Left ventricle myocardium inferior (tissue), 1 donor: ENCODE measurements at regions not wholly inside any gene's neighbourhood (a gene's known extent, or its start where the extent isn't known, plus 50 kb on each side); places are given as distances from the start of the nearest gene placed in this dataset.

Experiments
- DNase-seq: peaks from one replicate; pipeline ENCODE4 v3.0.0-alpha.2; 2020
- H3K27ac ChIP-seq: fragments of 200-600 bp; replicated peaks from 2 replicates; pipeline ENCODE4 v1.8.0; 2021
- H3K27me3 ChIP-seq: fragments of 200-600 bp; 2 replicates; pipeline ENCODE4 v1.8.0; 2021; ENCODE audit warnings: low read depth
- H3K36me3 ChIP-seq: fragments of 200-600 bp; 2 replicates; pipeline ENCODE4 v1.8.0; 2021
- H3K4me1 ChIP-seq: fragments of 200-600 bp; 2 replicates; pipeline ENCODE4 v1.8.0; 2021
- H3K4me3 ChIP-seq: fragments of 200-600 bp; 2 replicates; pipeline ENCODE4 v1.8.0; 2021; ENCODE audit warnings: mild to moderate bottlenecking, moderate library complexity
- H3K9me3 ChIP-seq: fragments of 200-600 bp; replicated peaks from 2 replicates; pipeline ENCODE4 v1.8.0; 2021
- intact Hi-C: fragments of 100-400 bp; cut with micrococcal nuclease; formaldehyde crosslinking; loops from one replicate; pipeline ENCODE4 v1.11.0; 2022
- TF ChIP-seq, protein P1 (sequence below): fragments of 200-600 bp; IDR thresholded peaks from 2 replicates; pipeline ENCODE4 v1.8.0; 2021; ENCODE audit warnings: antibody characterized with exemption, mild to moderate bottlenecking, borderline replicate concordance
- donor health status: DM: no; HTN: yes; CAD: no; lungs with severe emphysema.

DNA sequence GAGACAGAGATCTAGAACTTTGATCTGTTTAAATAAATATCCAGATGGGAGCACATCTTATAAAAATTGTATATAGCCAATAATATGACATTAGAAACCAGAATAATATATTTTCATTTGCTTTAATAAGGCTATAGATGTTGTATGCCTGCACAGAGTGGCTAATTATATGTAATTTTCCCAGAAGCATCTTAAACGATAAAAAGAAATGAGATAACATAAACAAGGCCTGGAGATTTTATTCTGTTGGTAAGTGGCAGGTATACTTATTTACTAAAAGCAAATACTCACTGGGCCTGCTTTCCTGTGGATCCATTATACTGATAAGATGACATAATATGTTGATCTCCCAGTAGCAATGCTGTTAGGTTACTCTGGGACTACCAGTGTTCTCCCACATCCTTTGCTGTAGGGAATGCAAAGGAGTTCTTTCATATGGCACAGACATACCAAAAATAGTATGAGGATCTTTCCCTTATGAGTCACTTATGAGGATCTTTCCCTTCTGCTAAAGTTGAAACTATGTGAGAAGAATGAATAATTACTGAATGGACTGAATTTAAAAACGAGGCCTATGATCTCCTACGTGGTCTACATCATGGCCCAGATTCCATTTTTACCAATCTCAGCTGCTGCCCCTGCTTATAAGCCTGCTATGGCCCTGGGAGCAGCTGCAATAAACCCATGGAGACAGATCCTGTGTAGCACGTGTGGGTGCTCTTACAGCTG, 112.1 kb downstream of the NUDT12 start:
- Histone ChIP-seq H3K27me3 (no peaks in the 10 kb centered on the region), H3K27ac (no peak overlapping the region), H3K4me3 (no peak overlapping the region), H3K36me3 (no peaks in the 10 kb centered on the region), H3K4me1 (no peaks in the 10 kb centered on the region), H3K9me3 (no peaks in the 10 kb centered on the region)
- intact Hi-C loops: no loop called here
- TF ChIP-seq, protein P1, sequence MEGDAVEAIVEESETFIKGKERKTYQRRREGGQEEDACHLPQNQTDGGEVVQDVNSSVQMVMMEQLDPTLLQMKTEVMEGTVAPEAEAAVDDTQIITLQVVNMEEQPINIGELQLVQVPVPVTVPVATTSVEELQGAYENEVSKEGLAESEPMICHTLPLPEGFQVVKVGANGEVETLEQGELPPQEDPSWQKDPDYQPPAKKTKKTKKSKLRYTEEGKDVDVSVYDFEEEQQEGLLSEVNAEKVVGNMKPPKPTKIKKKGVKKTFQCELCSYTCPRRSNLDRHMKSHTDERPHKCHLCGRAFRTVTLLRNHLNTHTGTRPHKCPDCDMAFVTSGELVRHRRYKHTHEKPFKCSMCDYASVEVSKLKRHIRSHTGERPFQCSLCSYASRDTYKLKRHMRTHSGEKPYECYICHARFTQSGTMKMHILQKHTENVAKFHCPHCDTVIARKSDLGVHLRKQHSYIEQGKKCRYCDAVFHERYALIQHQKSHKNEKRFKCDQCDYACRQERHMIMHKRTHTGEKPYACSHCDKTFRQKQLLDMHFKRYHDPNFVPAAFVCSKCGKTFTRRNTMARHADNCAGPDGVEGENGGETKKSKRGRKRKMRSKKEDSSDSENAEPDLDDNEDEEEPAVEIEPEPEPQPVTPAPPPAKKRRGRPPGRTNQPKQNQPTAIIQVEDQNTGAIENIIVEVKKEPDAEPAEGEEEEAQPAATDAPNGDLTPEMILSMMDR: no peak
- DNase-seq: no peak

DNA sequence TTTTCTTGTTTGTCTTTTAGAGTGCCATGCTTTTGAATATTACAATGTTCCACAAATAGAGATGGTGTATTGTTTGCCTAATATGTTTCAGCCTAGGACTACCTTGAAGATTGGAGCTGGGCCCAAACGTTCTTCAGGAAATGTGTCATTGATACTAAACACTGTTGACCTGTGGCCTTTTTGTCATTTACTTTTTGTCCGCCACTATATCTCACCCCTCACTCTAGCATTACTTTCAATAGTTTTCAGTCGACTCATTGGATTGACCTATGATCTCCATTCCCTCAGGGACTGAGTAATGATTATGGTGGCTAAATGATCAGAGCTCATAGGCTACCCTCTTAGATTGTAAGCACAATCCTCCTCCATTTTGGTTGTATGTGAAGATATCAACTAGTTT, 115.8 kb downstream of the NUDT12 start:
- no peak for DNase-seq
- intact Hi-C loops: no loop called here
- Histone ChIP-seq H3K4me3 (no peak overlapping the region), H3K9me3 (no peaks in the 10 kb centered on the region), H3K4me1 (peaks cover 5% of the 10 kb centered on the region), H3K27ac (no peak overlapping the region), H3K36me3 (no peaks in the 10 kb centered on the region), H3K27me3 (no peaks in the 10 kb centered on the region)
- TF ChIP-seq, protein P1: no peak

DNA sequence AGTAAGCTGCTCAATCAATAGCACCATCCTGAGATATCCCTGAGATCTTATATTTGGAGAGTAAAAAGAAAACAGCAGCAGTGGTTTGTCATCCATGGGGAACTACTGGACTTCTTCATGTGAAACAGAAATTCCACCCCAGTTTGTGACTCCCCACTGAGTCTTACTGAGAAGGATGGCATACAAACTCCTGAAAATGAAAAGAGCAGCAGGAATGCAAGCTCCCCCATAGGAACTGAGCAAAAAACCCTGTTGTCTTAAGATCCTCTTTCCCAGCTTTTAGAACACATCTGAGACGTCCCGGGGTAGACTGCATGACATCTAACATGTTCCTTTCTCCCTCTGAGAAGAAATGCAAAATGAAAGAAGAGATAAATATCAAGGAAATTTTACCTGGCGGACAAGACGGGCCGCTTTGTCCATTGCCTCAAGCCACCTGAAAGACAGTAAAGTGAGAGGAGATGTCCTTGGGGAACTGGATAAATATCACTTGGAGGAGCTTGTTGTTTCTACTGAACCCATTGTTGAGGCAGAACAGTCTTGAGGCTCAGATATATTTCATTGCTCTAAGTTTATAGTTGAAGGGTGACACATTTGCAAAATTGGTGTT, 117.1 kb downstream of the NUDT12 start:
- Histone ChIP-seq H3K4me3 (no peak overlapping the region), H3K9me3 (peaks cover 7% of the 10 kb centered on the region), H3K27ac (no peak overlapping the region), H3K36me3 (no peaks in the 10 kb centered on the region), H3K4me1 (peaks cover 5% of the 10 kb centered on the region), H3K27me3 (no peaks in the 10 kb centered on the region)
- TF ChIP-seq, protein P1: no peak
- no peak for DNase-seq
- intact Hi-C loops: no loop called here

- Histone ChIP-seq H3K4me1 (peaks cover 5% of the 10 kb centered on the region), H3K9me3 (peaks cover 17% of the 10 kb centered on the region), H3K36me3 (no peaks in the 10 kb centered on the region), H3K27ac (no peak overlapping the region), H3K27me3 (no peaks in the 10 kb centered on the region), H3K4me3 (no peak overlapping the region)
- TF ChIP-seq, protein P1: no peak
- intact Hi-C loops: no loop called here
- no peak for DNase-seq
Measured at GRCh38 chr5:103444333-103445038, 118.1 kb downstream of the NUDT12 start.

DNA sequence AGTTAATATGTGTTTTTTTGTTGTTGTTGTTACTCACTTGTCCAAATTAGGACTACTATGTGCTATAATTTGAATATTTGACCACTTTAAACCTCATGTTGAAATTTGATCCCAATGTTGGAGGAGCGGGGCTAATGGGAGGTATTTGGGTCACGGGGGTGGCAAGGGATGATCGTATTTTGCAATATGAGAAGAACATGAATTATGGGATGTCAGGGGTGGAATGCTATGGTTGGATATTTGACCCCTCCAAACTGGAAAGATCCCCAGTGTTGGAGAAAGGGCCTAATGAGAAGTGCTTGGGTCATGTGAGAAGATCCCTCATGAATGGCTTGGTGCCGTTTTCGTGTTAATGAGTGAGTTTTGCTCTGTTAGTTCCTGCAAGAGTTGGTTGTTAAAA, 119.8 kb downstream of the NUDT12 start:
- DNase-seq: no peak
- TF ChIP-seq, protein P1: no peak
- H3K27me3 ChIP-seq: no peaks in the 10 kb centered on the region
- H3K4me3 ChIP-seq: no peak overlapping the region
- no peak overlapping the region for H3K27ac ChIP-seq
- peaks cover 5% of the 10 kb centered on the region for H3K4me1 ChIP-seq
- intact Hi-C loops: no loop called here
- no peaks in the 10 kb centered on the region for H3K36me3 ChIP-seq
- H3K9me3 ChIP-seq: peaks cover 35% of the 10 kb centered on the region
